C1 segment of cervical spinal cord (tissue), 14 donors: ENCODE measurements at regions not wholly inside any gene's neighbourhood (a gene's known extent, or its start where the extent isn't known, plus 50 kb on each side); places are given as distances from the start of the nearest gene placed in this dataset.
"Not testable (repeated sequence)": the region's sequence is repeated elsewhere in the genome, so short reads cannot be mapped to it uniquely, and the experiment has no call there.

Experiments used
- DNase-seq, 14 donors: peaks; one replicate each; lab custom pipeline; 2025; lab: John Stamatoyannopoulos, UW

DNA sequence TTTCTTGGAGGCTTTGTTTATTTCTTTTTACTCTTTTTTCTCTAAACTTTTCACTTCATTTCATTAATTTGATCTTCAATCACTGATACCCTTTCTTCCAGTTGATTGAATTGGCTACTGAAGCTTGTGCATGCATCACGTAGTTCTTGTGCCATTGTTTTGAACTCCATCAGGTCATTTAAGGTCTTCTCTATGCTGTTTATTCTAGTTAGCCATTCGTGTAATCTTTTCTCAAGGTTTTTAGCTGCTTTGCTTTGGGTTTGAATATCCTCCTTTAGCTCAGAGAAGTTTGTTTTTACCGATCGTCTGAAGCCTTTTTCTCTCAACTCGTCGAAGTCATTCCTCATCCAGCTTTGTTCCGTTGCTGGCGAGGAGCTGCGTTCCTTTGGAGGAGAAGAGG, 189.9 kb downstream of the TTC6 start:
- DNase-seq = not testable (repeated sequence)

DNA sequence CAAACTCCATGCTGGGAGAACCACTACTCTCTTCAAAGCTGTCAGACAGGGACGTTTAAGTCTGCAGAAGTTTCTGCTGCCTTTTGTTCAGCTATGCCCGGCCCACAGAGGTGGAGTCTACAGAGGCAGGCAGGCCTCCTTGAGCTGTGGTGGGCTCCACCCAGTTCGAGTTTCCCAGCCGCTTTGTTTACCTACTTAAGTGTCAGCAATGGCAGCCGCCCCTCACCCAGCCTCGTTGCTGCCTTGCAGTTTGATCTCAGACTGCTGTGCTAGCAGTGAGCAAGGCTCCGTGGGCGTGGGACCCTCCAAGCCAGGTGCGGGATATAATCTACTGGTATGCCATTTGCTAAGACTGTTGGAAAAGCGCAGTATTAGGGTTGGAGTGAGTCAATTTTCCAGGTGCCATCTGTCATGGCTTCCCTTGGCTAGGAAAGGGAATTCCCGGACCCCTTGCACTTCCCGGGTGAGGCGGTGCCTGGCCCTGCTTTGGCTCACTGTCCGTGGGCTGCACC, 190.7 kb downstream of the TTC6 start:
- not testable (repeated sequence) for DNase-seq

DNA sequence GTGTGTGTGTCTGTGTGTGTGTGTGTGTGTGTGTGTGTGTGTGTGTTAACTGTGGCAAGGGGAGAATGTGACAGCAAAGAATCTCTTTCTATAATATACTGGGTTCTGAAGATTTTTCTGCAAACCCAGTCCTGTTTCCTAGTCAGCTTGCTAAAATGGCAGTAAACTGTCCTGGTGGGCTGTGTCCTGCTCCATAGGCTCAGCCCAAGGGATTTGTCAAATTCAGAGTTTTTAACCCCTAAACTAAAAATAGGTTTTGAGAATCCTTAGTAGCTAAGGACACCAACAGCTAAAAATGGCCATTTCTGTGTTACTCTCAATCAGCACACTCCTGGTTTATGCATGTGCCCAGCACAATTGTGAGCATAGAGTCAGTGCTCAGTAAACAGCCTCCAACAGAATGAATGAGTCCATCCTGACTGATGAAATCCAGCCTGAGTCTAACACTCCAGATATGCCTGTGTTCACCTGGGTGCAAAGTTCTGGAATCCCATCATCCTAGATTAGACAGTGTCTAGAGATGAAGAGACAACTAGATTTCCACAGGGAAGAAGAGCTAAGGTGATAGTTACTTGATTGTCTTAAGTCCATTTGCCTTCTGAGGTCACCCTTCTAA, 192.6 kb downstream of the TTC6 start:
- no peak for DNase-seq

DNA sequence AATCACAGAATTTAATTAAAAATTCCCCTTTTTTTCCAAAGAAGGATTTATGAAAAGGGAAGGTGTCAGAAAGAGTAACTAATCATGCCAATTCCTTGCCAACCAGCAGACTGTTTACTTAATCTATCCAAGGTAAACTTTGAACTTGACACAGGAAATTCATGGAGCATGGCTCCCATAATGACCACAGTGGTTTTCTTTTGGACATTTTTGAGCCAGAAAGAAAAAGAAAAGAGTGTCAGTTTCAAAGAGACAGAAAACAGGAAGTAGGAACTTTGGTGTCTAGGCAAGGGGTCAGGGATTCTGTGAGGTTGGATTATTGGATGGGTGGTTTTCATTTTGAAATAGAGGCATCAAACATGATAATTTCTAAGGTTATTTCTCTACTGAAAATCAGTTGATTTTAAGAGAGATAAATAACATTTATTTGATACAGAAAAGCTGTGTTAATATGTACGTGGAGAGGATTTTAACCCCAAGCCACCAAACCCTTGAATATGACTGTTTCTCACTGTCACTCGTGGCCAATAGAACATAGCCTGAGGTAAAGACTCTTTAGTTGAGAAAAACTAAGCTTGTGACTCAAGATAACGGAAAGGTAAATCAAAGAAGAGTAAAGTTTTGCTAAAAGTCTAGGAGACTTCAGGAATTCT, 196.1 kb downstream of the TTC6 start:
- DNase-seq = no peak

DNA sequence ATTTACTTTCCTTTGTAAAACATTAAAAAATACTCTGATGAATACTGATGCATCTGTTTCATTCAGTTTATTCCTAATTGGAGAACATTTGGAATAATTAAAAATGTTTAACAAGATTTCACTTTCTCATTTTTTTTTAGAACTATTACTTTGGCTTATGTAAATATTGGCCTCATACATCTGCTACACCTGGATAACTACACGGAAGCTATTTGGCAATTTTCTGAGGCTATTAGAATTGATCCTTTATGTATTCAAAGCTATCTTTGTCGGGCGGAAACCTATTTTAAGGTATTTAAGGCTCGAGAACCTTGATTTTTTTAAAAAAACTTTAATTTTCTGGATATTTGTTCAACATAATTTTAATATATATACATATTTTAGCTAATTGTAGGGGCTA, 196.7 kb downstream of the TTC6 start:
- no peak for DNase-seq

DNA sequence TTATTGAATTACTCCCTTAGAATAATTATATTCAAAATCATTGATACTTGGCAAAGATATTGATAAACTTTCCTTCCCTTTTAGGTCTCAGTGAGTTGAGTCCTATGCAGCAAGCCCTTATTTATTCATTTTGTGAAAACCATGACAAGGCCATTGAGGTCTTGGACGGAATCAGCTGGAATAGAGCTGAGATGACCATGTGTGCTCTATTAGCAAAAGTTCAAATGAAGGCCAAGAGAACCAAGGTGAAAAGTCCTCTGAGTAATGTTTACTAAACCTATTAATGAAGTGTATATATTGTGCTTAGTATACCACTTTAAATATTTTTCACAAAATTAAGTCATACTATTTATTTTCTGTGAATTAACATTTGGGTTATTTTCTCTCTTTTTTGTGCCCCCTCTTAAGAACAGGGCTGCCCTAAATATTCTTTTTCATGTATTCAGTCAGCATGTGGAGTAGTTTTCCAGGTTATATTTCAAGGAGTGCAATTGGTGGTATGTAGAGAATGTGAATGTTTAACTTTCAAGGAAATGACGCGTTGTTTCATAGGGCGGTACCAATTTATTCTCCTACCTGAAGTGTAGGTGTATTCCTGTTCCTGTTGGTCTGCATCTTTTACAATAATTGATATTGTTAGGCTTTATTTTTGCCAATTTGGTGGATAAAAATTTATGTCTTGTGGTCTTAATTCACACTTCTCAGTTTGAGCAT, 201.4 kb downstream of the TTC6 start:
- no peak for DNase-seq

DNA sequence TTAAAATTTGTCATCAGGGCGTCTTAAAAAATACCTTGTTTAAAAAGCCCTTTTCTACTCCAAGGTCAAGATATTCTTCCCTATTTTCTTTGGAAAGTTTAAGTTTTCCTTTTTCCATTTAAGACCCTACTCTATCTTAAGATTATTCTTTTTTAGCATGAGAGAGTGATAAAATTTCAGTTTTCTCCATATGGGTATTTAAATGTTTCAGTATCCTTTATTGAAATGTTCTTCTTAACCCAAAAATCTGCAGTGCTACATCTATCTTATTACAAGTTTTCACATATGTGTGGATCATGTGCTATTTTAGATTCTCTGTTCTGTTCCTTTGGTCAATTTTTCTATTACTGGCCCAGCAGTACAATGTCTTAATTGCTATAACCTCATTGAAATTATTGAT, 202.2 kb downstream of the TTC6 start:
- DNase-seq = no peak

DNA sequence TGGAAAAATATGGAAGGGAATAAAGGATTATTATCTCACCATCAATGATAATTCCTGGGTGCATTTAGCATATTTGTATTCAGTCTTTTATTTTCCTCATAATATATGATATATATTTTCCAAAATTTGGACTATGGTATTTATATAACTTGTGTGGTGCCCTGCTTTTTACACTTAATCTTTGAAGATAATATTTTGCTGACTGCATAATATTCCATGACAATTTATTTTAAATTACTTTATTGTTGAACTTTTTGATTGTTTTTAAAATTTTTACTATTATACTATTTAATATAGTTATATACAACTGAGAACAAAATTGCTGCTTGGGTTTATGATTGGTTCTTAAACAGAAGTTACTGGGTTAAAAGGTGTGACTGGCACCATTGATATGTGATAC, 212.3 kb downstream of the TTC6 start:
- no peak for DNase-seq

DNA sequence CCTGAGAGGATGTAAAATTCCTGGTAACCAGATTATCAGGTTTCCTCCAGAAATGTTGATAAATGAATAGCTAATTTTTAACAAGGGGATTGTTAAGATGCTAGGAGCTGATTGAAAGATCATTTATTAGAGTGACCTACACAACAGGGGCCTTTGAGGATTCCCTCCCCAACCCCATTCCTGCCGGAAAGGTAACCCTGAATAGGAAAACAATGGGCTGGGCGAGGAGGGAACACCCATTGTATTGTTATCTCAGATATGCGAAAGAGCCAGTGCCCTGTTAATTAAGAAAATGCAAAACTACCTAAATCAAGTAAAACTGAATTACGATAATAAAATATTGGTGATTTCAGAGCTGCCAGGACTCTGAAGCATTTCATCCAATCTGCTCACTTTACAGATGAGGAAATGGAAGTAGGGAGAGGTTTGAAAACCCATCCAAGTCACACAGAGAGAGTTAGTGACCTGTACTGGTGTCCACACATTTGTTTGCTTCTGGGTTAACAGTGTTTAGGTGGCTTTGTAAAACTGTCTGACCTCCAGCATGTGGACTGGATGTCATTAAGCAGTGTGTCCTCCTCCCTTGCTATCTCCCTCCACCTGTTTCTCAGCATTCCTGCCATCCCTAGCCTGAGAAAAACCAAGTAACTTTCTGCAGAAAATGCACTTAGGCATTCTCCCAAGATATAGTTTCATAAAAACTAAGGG, 214.8 kb downstream of the TTC6 start:
- no peak for DNase-seq

DNA sequence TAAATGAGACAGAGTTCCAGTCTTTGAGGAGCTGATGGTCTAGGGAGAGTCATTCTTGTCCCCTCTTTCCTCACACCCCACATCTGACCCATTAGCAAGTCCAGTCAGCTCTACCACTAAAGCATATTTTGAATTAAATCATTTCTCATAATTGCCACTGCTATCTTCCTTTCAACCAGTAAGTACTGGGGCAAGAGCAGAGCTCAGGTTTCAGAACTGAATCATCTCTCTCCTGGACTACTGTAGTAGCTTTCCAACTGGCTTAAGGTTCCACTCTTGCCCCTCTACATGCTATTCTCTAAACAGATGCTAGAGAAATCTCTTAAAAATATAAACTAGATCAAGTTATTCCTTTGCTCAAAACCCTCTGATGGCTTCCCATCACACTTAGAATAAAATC, 218.3 kb downstream of the TTC6 start:
- DNase-seq = no peak

DNA sequence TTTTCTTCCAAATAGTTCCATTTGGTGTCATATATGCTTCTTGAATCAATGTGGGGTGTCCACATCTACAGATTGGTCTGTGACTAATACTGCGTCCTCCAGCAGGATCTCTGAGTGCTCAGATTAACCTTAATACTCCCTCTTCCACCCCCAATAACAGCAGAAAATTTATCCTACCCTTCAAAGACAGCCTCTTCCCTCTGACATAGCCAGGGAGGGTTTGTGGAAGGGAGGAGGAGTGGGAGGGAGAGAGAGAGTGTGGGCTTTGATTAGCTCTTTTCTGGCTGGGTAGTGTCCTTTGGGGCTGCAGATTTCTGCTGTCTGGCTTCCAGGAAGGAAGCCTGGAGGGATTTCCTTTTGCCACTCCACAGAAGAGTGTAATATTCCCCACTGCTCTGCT, 220.7 kb downstream of the TTC6 start:
- no peak for DNase-seq

DNA sequence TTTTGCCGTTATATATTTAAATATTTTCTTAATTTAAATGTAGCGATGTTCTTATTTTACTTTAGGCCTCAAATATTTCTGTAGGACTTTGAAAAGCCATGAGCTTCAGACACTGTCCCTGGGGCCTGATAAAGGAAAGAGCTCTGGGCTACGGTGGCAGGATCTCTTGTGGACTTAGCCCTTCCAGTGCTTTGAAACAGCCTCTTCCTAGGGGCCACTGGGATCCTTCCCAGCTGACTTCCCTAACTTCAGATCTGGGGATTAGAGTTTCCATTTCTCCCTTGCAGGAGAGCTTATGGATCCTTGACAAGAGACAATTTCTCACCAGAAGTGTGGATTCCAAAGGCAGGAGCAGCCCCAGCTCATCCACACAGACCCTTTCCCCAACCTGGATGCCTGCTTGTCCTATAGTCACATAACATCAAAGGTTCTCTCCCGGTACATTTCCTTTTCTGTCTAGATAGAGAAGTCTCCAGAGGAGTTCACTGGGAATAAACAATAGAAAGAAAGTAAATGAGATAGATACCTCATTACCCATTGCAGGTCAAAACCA, 221.4 kb downstream of the TTC6 start:
- DNase-seq = no peak

DNA sequence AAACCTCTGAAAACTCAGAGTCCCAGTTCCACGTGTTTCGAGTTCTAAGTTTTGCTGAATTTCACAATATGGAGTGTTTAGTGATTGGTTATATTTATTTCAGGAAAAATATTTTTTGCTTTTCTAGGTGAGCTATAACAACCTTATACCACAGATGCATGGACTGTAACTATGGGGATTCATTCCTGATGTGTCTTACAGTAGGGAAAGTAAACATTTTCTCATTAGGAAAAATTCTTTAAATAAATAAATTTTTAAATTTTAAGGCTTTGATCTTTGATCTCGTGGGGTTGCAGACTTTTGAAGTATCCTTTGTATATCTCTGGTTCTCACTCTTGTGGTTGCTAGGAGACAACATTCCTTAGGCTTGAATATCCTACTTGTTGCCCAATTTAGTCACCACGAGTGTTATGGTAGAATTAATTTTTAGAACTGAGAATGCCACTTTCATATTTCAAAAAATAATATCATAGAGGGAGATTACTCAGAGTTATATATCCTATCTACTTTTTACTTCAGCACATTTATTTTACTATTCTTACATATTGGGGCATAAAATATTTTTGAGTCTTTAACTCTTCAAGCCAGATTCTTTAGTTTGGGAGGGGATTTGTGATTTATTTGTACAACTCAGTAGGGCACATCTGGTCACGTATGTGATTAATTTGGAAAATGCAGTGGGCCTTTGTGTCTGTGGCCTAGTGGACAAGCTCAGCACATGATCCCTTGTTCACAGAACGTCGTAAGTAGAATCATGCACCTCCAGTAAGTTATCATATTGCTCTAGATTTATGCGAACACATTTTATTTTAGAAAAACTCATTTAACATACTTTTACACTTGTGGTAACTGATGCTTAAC, 224.0 kb downstream of the TTC6 start:
- DNase-seq = no peak

DNA sequence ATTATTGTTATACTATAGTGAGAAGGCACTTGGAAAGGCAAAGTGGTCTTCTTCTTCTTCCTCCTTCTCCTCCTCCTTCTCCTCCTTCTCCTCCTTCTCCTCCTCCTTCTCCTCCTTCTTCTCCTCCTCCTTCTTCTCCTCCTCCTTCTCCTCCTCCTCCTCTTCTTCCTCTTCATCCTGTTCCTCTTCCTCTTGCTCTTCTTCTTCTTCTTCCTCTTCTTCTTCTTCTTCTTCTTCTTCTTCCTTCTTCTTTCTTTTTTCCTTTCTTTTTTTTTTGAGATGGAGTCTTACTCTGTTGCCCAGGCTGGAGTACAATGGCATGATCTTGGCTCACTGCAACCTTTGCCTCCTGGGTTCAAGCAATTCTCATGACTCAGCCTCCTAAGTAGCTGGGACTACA, 225.4 kb downstream of the TTC6 start:
- DNase-seq = not testable (repeated sequence)

DNA sequence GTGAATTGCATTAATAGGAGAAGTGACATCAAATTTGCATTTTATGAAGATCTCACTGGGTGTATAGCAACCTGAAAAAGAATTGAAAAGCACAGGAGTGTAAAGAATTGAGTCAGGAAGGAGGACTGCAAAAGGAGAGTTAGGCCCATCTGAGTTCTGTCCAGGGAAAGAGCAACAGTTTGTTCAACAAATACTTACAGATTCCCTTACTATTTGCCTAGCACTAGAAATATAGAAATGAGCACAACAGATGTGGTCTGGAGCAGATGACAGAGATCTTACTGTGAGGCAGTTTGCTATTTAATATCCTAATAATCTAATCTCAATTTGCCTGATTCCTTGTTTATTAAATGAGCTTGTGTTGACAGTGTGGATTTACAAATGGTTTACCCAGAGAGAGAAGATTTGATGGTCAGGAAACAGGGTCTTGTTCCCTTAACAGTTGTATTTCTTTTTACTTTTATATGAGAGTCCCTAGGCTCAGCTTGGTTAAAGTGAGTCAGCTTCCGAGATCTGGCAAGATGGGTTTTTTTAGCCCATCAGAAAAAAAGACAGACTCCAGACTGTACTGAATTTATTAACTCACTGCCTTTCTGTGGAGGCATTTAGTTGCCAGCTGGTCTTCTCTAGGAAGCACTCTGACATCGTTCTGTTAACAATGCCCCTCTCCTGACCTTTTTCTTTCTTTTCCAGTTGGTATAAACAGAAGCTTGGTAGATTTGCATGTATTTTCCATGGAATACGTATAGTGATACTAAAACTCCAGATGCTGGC, 229.7 kb downstream of the TTC6 start:
- no peak for DNase-seq

DNA sequence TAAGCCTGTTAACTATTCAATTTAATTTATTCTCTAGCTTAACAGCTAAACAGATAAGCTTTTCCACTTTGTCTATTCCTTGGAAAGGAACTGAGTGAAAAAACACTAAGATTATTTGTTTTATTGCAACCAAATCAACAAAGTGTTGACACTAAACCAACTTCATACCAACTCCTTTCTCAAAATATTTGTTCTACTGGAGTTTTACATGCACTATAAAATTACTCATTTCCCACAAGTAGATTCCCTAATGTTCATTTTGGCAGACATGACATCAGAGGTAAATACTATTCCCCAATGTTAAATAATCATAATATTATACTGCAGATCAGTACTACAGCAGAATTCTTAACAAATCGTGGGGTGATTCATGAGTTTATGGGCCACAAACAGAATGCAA, 231.4 kb downstream of the TTC6 start:
- DNase-seq = no peak

DNA sequence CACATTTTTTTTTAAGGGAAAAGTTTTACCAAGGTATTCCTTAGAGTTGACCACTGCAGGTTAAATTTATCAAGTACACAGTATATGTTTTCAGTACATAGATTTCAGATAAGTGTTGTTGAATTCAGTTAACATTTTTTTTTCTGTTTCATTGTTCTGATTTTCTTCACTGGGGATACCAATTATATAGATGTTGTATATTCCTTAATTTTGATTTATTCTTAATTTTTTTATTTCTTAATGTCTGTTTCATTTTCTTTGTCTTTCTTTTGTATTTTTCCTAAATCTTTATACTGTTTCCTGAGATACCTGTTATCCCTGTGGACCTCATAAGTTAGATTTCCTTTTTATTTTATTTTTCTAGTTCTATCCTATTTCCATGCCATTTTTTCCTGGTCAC, 234.8 kb downstream of the TTC6 start:
- DNase-seq = no peak

DNA sequence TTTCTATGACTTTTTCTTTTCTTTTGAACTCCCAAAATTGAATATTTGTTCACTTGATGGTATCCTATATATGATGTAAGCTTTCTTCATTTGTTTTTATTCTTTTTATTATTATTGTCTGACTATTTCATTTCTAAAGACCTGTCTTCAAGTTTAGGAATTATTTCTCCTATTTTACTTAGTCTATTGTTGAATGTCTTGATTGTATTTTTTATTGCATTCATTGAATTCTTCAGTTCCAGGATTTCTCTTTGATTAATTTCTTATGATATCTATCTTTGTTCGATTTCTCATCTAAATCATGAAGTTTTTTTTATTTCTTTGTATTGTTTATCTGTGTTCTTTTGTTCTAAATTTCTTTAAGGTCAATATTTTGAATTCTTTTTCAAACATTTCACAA, 238.8 kb downstream of the TTC6 start:
- no peak for DNase-seq

DNA sequence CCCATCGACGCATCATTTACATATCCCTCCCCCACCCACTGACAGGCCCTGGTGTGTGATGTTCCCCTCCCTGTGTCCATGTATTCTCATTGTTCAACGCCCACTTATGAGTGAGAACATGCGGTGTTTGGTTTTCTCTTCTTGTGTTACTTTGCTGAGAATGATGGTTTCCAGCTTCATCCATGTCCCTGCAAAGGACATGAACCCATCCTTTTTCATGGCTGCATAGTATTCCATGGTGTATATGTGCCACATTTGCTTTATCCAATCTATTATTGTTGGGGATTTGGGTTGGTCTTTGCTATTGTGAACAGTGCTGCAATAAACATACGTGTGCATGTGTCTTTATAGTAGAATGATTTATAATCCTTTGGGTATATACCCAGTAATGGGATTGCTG, 243.3 kb downstream of the TTC6 start:
- not testable (repeated sequence) for DNase-seq

DNA sequence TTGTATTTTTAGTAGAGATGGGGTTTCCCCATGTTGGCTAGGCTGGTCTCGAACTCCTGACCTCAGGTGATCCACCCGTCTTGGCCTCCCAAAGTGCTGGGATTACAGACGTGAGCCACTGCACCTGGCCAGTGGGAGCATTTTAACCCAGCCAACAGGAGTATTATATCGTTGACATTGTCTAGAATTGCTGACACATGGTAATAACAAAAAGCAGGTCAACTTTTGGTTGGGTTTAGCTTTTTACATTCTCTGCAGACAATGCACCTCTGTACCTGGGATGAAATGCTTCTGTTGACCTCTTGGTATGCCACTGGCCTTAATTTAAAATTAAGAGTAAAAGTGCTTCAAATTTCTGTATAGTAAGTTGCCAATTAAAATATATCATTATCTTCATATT, 245.6 kb downstream of the TTC6 start:
- DNase-seq = not testable (repeated sequence)
